GM18507 (cell line): ENCODE measurements at regions not wholly inside any gene's neighbourhood (a gene's known extent, or its start where the extent isn't known, plus 50 kb on each side); places are given as distances from the start of the nearest gene placed in this dataset.
"Not testable (repeated sequence)": the region's sequence is repeated elsewhere in the genome, so short reads cannot be mapped to it uniquely, and the experiment has no call there.

Experiments used
- DNase-seq: peaks from one replicate; pipeline ENCODE4 v3.0.0; 2011; ENCODE audit warnings: low read depth; ENCODE audit not compliant: insufficient read length; ENCODE audit errors: extremely low spot score
- FAIRE-seq: peaks from 2 replicates; lab custom pipeline; 2011; peaks lifted over from hg19 to GRCh38; lab: Jason Lieb, UNC

GRCh38 chr3:26029321-26029720 lies 239.4 kb downstream of the OXSM start:
- DNase-seq, result no peak
- FAIRE-seq, result no peak

- not testable (repeated sequence) for DNase-seq, FAIRE-seq
Measured at GRCh38 chr3:26042126-26042525, 252.2 kb downstream of the OXSM start.

GRCh38 chr3:26049951-26050350 lies 260.1 kb downstream of the OXSM start:
- FAIRE-seq, result no peak
- no peak for DNase-seq

- no peak for DNase-seq
- FAIRE-seq, result no peak
Measured at GRCh38 chr3:26050776-26051175, 260.9 kb downstream of the OXSM start.

- DNase-seq (no peak), FAIRE-seq (no peak)
Measured at GRCh38 chr3:26058901-26059321, 269.0 kb downstream of the OXSM start.

GRCh38 chr3:26061947-26062346 lies 272.1 kb downstream of the OXSM start:
- DNase-seq, result no peak

GRCh38 chr3:26064297-26064696 lies 274.4 kb downstream of the OXSM start:
- no peak for DNase-seq
- no peak for FAIRE-seq

More at GRCh38 chr3:26061947-26062346, 272.1 kb downstream of the OXSM start:
- no peak for FAIRE-seq

GRCh38 chr3:26068890-26069289 lies 279.0 kb downstream of the OXSM start:
- FAIRE-seq, result no peak
- DNase-seq, result no peak

GRCh38 chr3:26070854-26071253 lies 281.0 kb downstream of the OXSM start:
- FAIRE-seq (no peak), DNase-seq (no peak)

GRCh38 chr3:26074080-26074479 lies 284.2 kb downstream of the OXSM start:
- DNase-seq (no peak), FAIRE-seq (no peak)

GRCh38 chr3:26078539-26078938 lies 288.6 kb downstream of the OXSM start:
- FAIRE-seq, result no peak
- no peak for DNase-seq

GRCh38 chr3:26081166-26081565 lies 291.3 kb downstream of the OXSM start:
- no peak for DNase-seq
- no peak for FAIRE-seq

GRCh38 chr3:26081806-26082205 lies 291.9 kb downstream of the OXSM start:
- DNase-seq, result no peak
- no peak for FAIRE-seq

- FAIRE-seq (no peak), DNase-seq (no peak)
Measured at GRCh38 chr3:26082911-26083310, 293.0 kb downstream of the OXSM start.

GRCh38 chr3:26084629-26085028 lies 294.7 kb downstream of the OXSM start:
- DNase-seq, result no peak
- no peak for FAIRE-seq

GRCh38 chr3:26087751-26088150 lies 297.9 kb downstream of the OXSM start:
- no peak for FAIRE-seq
- no peak for DNase-seq

- DNase-seq (no peak), FAIRE-seq (no peak)
Measured at GRCh38 chr3:26089249-26089648, 299.4 kb downstream of the OXSM start.

GRCh38 chr3:26090589-26090988 lies 300.7 kb downstream of the OXSM start:
- DNase-seq (no peak), FAIRE-seq (no peak)

GRCh38 chr3:26091096-26091495 lies 301.2 kb downstream of the OXSM start:
- DNase-seq (no peak), FAIRE-seq (no peak)

- FAIRE-seq (no peak), DNase-seq (no peak)
Measured at GRCh38 chr3:26091626-26092025, 301.7 kb downstream of the OXSM start.

GRCh38 chr3:26097111-26097510 lies 307.2 kb downstream of the OXSM start:
- not testable (repeated sequence) for DNase-seq, FAIRE-seq

- FAIRE-seq (no peak), DNase-seq (no peak)
Measured at GRCh38 chr3:26099692-26100091, 309.8 kb downstream of the OXSM start.
